ENCODE measurements at regions not wholly inside any gene's neighbourhood (a gene's known extent, or its start where the extent isn't known, plus 50 kb on each side); places are given as distances from the start of the nearest gene placed in this dataset.

DNA sequence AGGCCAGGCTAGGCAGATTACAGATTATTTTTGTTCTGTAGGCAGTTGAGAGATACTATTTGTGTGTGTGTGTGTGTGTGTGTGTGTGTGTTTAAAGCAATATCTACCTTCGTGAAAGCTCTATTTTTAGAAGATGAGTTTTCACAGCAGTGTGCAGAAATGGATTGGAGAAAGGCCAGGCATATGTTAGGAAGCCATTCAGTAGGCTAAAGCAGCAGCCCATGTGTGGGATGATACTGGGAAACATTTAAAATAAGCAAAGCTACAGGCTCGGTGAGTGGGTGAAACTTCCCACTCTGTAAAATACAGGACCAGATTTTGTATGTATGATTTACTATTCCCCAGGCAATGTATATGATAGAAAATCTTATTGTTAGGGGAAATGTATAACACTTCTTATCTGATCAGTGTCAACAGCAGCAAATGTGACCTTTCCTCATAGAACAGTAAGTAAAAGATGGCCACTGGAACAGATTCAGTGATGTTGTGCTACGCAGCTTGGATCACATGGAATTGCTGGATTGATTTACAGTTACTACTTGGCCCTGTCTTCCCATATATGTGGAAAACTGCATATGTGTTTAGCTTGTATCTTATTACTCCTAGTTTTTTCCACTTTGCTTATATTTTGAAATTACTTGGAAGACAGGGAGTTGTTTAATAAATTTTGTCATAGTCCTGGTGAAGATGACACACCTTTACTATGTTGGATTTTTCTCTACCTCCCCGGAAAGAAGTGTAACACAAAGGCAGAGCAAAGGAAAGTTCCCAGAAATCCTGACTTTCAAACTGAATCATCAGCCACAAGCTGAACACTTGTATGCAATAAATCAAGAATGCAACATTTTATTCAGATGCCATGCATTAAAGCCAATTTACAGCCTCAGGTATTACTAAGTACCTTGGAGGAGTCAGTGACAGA lies 1077.7 kb upstream of the SEMA6A start:
- Histone ChIP-seq H3K4me3 (ENCODE audit: low read length) (no peak overlapping the region), H3K27me3 (ENCODE audit: control insufficient read depth, low read length) (no peaks in the 10 kb centered on the region), H3K9me3 (ENCODE audit: control insufficient read depth, insufficient read depth, low read length) (no peaks in the 10 kb centered on the region), H3K79me2 (ENCODE audit: control insufficient read depth, low read length) (no peaks in the 10 kb centered on the region), H3K27ac (ENCODE audit: low read depth, low read length) (no peak overlapping the region), H3K9me2 (replicated peaks; ENCODE audit: control insufficient read depth, low read length) (no peaks in the 10 kb centered on the region), H3F3A (ENCODE audit: control insufficient read depth, insufficient read depth) (no peaks in the 10 kb centered on the region), H3K4me1 (ENCODE audit: control insufficient read depth, low read length) (no peaks in the 10 kb centered on the region), H3K4me2 (ENCODE audit: low read length) (no peak overlapping the region), H3K36me3 (ENCODE audit: control insufficient read depth, low read length) (no peaks in the 10 kb centered on the region), H4K20me1 (ENCODE audit: control insufficient read depth, insufficient read depth, low read depth, low read length) (no peaks in the 10 kb centered on the region)
- TF ChIP-seq EZH2phosphoT487 (IDR thresholded peaks at IDR 0.05; ENCODE audit: borderline replicate concordance, low read length) = no peak
- TF ChIP-seq, protein P1, sequence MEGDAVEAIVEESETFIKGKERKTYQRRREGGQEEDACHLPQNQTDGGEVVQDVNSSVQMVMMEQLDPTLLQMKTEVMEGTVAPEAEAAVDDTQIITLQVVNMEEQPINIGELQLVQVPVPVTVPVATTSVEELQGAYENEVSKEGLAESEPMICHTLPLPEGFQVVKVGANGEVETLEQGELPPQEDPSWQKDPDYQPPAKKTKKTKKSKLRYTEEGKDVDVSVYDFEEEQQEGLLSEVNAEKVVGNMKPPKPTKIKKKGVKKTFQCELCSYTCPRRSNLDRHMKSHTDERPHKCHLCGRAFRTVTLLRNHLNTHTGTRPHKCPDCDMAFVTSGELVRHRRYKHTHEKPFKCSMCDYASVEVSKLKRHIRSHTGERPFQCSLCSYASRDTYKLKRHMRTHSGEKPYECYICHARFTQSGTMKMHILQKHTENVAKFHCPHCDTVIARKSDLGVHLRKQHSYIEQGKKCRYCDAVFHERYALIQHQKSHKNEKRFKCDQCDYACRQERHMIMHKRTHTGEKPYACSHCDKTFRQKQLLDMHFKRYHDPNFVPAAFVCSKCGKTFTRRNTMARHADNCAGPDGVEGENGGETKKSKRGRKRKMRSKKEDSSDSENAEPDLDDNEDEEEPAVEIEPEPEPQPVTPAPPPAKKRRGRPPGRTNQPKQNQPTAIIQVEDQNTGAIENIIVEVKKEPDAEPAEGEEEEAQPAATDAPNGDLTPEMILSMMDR (IDR thresholded peaks at IDR 0.05; ENCODE audit: low read depth, low read length, poor library complexity, severe bottlenecking) = no peak

DNA sequence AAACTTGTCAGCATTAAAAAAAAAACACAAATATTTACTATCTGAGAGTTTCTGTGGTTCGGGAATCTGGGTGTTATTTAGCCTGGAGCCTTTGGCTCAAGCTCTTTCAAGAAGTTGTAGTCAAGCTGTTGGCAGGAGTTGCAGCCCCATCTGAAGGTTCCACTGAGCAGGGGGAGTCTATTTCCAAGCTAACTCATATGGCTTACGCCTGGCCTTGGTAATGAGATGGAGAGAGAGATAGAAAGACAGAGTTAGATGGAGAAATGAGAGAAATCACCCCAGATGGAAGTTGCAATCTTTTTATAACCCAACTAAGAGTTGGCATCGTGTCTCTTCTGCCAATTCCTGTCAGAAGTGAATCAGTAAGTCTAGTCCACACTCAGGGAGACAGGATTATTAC lies 1075.2 kb upstream of the SEMA6A start:
- Histone ChIP-seq H3K79me2 (ENCODE audit: control insufficient read depth, low read length) (no peaks in the 10 kb centered on the region), H3K9me3 (ENCODE audit: control insufficient read depth, insufficient read depth, low read length) (no peaks in the 10 kb centered on the region), H3K4me1 (ENCODE audit: control insufficient read depth, low read length) (no peaks in the 10 kb centered on the region), H3K36me3 (ENCODE audit: control insufficient read depth, low read length) (no peaks in the 10 kb centered on the region), H3K27me3 (ENCODE audit: control insufficient read depth, low read length) (no peaks in the 10 kb centered on the region), H3F3A (ENCODE audit: control insufficient read depth, insufficient read depth) (no peaks in the 10 kb centered on the region), H3K9me2 (replicated peaks; ENCODE audit: control insufficient read depth, low read length) (no peaks in the 10 kb centered on the region; the same call in 1 of the 2 replicates), H3K4me3 (ENCODE audit: low read length) (no peak overlapping the region), H3K4me2 (ENCODE audit: low read length) (no peak overlapping the region), H3K27ac (ENCODE audit: low read depth, low read length) (no peak overlapping the region), H4K20me1 (ENCODE audit: control insufficient read depth, insufficient read depth, low read depth, low read length) (no peaks in the 10 kb centered on the region)
- TF ChIP-seq, protein P1 (IDR thresholded peaks at IDR 0.05; ENCODE audit: low read depth, low read length, poor library complexity, severe bottlenecking) = no peak
- no peak for TF ChIP-seq EZH2phosphoT487 (IDR thresholded peaks at IDR 0.05; ENCODE audit: borderline replicate concordance, low read length)

DNA sequence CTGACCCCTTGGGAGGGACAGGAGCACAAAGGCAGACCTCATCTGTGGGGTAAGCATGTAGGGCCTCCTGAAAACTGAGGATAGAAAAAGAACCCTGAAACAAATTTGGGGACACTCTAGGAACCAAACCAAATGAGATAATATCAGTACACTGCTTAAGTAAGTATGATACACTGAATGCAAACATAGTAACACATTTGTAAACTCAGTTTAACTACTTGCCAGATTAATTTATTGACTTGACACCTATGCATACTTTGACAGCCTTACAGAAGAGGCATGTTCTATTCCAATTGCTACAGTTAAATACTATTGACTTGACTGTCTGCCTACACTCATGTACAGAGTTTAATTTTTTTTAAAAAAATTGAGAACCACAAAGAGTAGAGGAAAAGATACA lies 1070.8 kb upstream of the SEMA6A start:
- H3K4me1 ChIP-seq (ENCODE audit: control insufficient read depth, low read length) = no peaks in the 10 kb centered on the region
- no peaks in the 10 kb centered on the region for H3K9me3 ChIP-seq (ENCODE audit: control insufficient read depth, insufficient read depth, low read length)
- no peaks in the 10 kb centered on the region for H4K20me1 ChIP-seq (ENCODE audit: control insufficient read depth, insufficient read depth, low read depth, low read length)
- H3K9me2 ChIP-seq (replicated peaks; ENCODE audit: control insufficient read depth, low read length) = no peaks in the 10 kb centered on the region; the same call in 1 of the 2 replicates
- H3K27ac ChIP-seq (ENCODE audit: low read depth, low read length) = no peak overlapping the region
- no peak for TF ChIP-seq EZH2phosphoT487 (IDR thresholded peaks at IDR 0.05; ENCODE audit: borderline replicate concordance, low read length)
- TF ChIP-seq, protein P1 (IDR thresholded peaks at IDR 0.05; ENCODE audit: low read depth, low read length, poor library complexity, severe bottlenecking) = no peak
- H3K36me3 ChIP-seq (ENCODE audit: control insufficient read depth, low read length) = no peaks in the 10 kb centered on the region
- H3K4me3 ChIP-seq (ENCODE audit: low read length) = no peak overlapping the region
- H3F3A ChIP-seq (ENCODE audit: control insufficient read depth, insufficient read depth) = no peaks in the 10 kb centered on the region
- H3K79me2 ChIP-seq (ENCODE audit: control insufficient read depth, low read length) = no peaks in the 10 kb centered on the region
- no peak overlapping the region for H3K4me2 ChIP-seq (ENCODE audit: low read length)
- no peaks in the 10 kb centered on the region for H3K27me3 ChIP-seq (ENCODE audit: control insufficient read depth, low read length)
